HG03095 (cell line): ENCODE measurements at regions not wholly inside any gene's neighbourhood (a gene's known extent, or its start where the extent isn't known, plus 50 kb on each side); places are given as distances from the start of the nearest gene placed in this dataset.
"Not testable (repeated sequence)": the region's sequence is repeated elsewhere in the genome, so short reads cannot be mapped to it uniquely, and the experiment has no call there.

Experiments used
- ATAC-seq: cut with Tn5 transposase; IDR thresholded peaks from one replicate; pipeline ENCODE4 v1.9.1; 2021; ENCODE audit warnings: moderate library complexity; ENCODE audit not compliant: unreplicated experiment

DNA sequence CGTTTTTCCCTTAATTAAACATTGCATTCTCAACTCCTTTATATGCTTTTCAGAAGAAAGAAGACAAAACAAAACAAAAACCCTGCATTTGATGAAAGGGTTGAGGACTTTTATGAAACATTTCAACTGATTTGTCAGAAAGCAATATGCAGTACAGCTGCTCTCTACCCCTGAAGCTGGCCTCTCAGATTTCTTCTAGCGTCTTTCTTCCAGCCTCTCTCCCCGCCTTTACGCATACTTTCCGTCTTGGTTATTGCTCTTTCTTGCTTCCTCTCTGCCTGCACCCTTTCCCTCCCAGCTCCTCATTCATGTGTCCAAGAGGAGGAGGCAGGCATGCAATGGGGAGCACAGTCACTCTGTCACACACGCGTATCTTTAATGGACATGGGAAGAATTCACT, 91.0 kb upstream of the COL1A2 start:
- ATAC-seq: no peak

DNA sequence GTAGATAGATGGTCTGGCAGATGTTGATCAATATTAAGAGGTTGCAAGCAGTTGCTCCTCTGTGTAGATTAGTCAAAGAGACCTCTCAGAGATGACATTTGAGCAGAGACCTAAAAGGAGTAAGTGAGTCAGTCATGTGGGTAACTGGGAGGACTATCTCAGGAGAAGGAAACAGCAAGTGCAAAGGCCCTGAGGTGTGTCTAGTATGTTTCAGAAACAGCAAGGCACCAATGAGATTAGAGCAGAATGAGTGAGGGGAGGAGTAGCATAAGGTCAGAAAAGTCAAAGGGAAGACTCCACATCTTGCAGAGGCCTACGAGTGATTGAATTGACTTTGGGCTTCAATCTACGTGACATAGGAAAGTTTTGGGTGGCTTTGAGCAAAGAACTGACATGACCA, 89.8 kb upstream of the COL1A2 start:
- no peak for ATAC-seq

DNA sequence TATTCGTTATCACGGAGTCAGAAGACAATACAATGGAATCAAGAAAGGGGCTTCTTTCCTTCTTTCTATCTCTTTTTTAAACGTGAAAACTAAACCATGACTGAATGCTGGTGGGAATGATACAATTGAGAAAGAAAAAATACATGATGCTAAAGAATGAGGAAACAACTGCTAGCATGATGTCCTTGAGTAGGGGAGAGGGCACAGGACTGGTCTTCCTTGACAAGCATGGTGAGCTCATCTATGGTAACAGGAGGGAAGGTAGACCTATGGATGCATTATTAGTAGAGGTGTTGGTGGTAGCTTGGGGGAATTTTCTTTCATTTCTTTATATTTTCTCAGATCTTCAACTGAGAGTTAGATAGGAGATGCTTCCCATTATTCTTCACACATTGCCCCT, 88.9 kb upstream of the COL1A2 start:
- no peak for ATAC-seq

DNA sequence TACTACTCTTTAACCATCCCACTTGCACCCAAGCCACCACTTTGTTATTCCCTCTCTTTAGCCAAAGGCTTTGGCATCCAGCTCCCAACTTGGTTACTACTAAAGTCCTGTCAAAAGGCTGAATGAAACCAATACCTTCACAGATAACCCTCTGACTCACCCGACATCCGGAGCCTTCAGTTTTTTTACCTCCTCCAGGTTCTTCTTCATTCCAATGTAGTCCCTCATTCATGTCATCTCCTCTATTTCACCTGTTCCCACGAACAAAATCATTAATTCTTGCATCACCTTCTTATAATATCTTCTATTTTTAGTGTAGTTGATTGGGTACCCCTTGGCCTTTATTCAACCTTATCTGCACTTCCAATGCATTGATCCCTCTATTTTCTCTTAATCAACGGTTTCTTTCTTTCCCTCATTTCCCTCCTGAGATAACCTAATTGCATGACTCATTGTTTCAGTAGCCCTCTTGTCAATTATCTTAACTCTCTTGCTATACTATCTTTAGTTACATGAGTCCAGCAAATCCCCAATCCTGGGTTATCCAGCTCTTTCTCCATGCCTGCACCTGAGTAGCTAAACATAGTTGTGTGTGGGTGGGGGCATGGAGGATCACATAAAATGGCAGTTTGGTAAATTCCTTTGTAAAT, 87.2 kb upstream of the COL1A2 start:
- ATAC-seq: no peak

DNA sequence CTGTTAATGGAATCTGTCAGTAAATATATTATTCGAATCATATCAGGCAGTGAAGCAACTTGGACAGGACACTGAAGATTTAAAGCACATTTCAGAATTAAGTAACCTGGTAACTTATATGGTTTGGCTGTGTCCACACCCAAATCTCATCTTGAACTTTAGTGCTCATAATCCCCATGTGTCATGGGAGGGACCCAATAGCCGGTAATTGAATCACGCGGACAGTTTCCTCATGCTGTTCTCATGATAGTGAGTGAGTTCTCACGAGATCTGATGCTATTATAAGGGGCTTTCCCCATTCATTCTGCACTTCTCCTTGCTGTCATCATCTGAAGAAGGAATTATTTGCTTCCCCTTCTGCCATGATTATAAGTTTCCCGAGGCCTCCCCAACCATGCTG, 83.2 kb upstream of the COL1A2 start:
- no peak for ATAC-seq

DNA sequence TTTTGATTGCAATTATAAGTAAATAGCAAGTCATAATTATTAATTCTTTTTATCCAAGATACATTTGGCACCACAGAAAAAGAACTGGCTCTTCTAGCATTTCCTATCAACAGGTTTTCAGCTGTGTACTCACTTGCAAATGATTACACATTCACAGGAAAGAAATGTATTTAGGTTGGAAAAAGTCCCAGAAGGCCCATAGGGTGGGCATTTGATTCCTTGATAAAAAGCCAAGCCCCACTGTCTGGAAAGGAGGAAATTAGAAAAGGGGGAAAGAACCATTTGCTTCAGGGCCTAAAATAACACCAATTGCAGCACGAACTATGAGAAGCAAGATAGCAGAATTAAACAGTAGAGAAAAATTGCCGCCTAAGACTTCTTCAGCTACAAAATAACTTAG, 80.8 kb upstream of the COL1A2 start:
- ATAC-seq: no peak

DNA sequence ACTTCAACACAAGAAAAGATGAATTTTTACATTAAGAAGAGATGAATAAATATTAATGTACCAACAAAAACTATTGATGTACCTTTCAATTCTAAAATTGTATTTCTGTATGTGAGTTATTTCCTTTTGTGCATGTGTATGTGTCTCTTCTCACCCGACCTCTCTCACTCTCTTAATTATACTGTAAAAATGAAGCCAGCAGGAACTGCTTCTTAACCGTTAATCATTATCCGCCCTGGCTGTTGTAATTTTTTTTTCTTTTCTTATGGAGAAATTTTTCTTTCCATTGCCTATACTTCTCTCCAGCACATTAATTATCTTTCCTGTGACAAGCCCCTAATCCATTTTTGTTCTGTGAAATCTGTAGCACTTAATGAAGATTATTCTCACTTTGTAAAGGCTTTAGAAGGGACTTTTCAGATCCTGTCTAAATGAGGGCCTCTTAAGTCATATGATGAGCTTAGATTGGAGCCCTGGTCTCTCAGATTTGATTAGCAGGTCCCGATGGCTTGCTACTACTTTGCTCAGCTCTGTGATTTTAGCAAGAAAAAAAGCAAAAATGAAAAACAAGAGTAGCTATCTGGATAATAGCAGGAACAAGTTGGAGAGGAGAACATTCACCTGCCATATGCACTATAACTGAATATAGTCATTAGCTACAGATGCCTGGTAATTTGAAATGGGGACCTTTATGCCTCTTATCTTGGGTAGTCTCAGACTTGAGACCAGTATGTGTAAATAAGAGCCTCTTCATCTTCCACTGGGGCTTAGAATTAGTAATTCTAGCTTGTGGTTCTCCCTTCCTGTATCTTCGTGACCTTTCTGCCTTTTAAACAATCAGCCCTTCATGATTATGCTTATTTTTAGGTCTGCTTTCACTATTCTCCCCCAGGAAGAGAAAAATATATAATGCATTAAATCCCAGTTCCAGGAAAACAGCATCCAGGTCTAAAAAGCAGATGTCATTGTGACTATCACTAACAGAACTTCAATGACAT, 80.0 kb upstream of the COL1A2 start:
- ATAC-seq: no peak

DNA sequence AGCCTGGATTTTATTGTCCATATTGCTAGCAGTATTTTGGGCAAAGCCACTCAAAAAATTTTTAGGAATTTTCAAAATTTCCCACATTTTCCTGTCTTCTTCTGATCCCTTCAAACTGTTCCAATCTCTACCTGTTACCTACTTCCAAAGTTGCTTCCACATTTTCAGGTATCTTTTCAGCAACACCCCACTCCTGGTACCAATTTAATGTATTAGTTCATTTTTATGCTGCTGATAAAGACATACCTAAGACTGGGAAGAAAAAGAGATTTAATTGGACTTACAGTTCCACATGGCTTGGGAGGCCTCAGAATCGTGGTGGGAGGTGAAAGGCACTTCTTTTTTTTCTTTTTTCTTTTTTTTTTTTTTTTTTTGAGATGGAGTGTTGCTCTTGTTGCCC, 73.6 kb upstream of the COL1A2 start:
- ATAC-seq: not testable (repeated sequence)

DNA sequence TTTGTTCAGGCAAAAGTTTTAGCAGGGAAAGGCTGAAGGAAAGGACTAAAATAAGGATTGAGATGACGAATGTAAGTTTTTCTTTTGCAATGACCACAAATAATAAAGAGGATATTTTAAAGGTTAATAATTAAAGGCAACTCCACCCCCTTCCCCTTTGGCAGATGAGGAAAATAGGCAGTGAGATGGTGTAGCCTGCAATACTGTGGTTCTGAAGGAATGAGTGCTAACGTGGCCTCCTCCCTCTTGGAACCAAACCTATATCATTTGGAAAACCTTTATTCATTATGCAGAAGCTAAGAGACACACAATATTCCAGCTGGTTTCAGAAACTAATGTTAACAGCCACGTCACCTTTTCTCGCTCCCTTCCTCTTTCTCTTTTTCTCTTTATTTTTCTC, 70.9 kb upstream of the COL1A2 start:
- no peak for ATAC-seq

DNA sequence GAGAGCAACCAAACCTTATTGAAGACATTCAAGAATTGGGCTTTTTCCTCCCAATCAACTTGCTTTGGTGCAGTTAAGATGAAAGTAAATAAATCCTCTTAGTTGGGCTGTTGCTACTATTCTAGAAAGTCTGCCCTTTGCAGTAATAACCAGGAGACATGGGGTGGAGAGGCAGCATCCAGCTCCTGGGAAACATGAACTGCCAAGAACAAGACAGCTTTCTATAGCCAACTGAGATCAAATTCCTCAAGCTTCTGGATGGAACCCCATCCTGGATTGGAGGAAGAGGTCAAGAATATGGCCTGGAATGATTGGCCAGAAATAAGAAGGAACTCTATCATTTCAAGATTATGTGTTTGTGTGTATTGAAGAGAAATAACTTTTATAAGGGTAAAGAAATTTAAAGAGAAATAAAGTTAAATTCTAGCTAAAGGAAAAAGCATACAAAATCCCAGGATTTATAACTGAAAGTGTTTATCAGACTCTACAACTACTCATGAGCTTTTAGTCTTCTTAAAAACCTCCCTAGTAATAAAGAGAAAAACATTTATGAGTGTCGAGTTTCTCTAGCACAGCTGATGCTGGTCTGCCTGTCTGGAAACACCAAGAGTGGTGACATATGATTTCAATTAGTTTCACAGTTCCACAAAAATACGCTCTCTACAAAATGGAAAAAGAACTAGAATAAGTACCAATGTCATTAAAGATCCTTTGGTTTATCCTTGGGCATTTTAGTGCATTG, 70.1 kb upstream of the COL1A2 start:
- no peak for ATAC-seq

DNA sequence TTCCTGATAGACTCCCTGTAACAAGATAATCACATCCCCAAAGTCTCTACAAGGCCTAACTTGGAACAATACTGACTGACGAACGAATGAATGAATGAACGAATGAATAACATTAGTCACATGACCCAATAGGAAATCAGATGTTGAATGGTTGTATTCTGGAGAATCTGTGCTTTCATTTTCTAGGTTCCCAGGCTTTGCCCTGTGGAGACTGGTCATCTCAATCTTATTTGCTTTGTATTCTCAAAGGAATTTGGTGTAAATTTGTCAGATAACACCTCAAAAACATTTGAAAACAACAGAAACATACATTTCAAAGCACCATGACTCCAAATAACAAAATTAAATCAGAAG, 69.6 kb upstream of the COL1A2 start:
- no peak for ATAC-seq

DNA sequence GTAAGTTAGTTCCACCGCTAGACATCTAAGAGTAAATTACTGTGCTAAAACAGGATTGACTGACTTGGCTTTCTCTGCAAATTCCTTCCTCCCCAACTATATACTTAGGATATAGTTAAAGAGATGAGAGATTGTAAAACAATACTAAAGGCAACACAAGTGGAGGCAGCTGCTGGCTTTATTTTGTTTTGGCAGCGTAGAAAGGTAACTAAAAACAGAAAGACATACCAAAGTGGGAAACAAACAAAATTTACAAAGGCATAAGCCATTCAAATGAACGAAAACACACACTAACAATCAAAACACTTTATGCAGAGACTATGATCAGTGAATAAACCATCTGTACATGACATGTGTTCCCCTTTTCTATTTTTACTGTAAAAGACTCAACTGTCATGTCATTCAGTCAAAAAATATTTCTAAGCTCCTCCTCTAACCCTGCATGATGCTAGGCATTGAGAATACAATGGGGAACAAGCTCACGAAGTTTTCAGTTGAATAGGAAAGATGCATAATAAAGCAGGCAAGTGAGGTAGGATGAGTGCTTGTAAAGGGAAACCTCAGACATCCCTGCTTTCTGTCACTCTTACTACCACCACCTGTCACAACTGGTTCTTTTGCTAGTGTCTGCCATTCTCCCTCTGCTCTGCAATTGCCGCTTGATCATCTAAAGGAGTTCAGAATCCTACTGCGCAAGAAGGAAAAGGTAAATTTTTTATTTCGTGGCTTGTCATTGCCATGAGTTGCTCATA, 64.2 kb upstream of the COL1A2 start:
- no peak for ATAC-seq

DNA sequence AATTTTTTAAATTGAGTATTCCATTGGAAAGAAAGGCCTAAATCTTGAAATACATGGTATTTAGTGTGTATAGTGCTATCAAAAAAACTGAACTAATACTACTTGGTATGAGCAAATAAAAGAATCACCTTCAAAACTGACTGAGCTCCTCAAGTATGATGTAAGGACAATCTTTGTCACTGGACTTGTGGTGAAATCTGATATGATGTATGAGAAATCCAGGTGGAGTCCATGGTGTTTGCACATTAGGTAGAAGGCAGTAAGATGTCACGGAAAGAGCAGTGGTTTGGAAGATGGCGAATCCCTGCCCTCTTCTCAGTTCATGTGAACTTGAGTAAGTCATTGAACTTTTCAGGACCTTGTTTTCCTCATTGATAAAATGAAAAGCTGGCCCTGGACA, 62.1 kb upstream of the COL1A2 start:
- no peak for ATAC-seq

DNA sequence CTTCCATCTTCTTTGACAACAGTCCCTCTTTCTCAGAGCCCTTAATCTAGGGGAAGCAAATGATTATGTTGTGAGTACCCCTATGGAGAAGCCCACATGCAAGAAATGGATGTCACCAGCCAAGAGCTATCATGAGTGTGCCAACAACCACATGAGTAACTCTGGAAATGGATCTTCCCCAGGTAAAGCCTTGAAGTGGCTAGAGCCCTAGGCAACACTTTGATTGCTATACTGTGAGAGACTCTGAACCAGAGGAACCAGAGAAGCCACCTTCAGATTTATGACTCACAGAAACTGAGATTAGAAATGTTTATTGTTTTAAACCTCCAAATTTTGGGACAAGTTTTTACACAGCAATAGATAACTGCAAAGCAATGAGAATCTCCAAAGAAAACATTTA, 60.9 kb upstream of the COL1A2 start:
- no peak for ATAC-seq

DNA sequence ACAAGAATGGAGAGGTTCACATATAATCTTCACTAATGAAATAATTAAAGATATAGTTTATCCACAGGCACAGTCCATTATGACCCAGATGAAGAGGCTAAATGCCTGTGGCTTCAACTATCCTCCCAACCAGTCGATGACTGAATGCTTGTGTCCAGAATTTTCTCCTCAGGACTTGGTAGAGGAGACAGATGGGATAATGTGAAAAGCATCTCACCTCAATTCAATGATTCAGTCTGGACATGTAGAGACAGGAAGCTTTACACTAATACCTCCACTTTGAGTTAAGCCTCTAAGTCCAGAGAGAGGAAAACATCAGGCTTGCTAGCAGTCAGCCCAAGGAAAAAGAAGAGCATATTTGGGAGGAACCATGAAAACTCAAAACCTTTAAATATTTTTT, 59.1 kb upstream of the COL1A2 start:
- ATAC-seq: no peak

DNA sequence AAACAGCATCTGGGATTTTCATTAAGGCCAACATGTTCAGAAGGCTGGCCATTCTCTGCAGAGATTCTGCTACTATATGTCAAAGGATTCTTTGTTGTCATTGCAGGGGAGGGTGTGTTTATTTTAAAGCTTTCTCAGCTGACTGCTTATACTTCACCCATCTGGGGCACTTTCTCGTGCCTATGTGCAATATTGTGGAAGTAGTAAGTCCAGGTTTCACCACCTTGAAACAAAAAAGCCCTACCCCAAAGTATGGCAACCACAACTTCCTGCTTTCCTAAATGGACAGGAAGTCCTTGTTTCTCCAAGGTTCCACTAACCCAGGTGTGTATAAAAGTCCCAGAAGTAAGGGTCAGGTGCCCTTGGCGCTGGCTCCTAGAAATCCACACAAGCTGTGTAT, 58.7 kb upstream of the COL1A2 start:
- no peak for ATAC-seq

DNA sequence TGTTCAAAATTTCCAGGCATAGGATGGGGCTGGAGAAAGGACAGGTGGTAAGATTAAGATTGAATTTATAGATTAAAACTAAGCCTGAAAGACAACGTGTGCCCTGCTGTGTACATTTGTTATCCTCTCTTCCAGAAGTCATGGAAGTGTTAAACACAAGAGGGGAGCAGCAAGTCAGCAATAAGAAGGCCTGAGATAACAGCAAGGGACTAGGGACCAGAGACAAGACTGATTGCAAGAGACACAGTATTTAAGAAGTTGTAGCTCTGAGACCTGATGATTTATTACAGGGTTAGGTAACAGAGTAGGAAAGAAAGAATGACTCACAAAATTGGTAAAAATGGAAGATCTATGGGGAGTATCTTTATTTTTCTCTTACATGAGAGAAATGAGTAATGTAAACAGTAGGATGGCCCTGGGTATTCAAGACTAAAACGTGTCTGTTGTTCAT, 55.7 kb upstream of the COL1A2 start:
- no peak for ATAC-seq

DNA sequence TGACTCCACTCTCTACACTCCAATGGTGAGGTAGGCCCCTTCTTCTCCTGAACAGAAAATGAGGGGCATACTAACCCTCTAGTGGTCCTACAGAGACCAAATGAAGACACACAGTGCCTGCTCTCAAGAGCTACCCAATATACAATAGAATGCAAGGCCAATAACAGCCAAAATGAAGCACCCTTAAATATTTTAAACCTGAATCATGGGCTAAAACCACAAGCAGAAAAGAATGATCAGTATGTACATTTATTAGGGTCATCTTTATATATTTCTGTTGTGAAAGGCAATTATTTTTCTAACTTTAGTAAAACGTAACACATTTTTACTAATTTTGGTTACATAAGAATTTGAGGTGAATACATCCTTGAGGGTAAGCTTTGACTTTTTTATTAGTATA, 49.9 kb upstream of the COL1A2 start:
- no peak for ATAC-seq
